BJ (cell line): ENCODE measurements at regions not wholly inside any gene's neighbourhood (a gene's known extent, or its start where the extent isn't known, plus 50 kb on each side); places are given as distances from the start of the nearest gene placed in this dataset.

ENCODE experiments used
- CTCF ChIA-PET: fragments of 350-600 bp; formaldehyde crosslinking; extraction: SDS; loops from one replicate; lab custom pipeline; 2021; ENCODE audit warnings: antibody characterized with exemption, inconsistent platforms; lab: Yijun Ruan, JAX
- POLR2A ChIA-PET: fragments of 300-600 bp; sonication (Branson Sonifier 250); formaldehyde crosslinking; extraction: SDS; loops from one replicate; lab custom pipeline; 2021; ENCODE audit warnings: antibody characterized with exemption; lab: Charles Lee
- DNase-seq: peaks from one replicate; pipeline ENCODE4 v3.0.0-alpha.2; 2011; ENCODE audit warnings: low read depth
- H3K27me3 ChIP-seq: 2 replicates; pipeline ENCODE4 v1.6.0; 2011; ENCODE audit warnings: low read length; ENCODE audit not compliant: control insufficient read depth, insufficient read depth
- H3K36me3 ChIP-seq: 2 replicates; pipeline ENCODE4 v1.5.1; 2011; ENCODE audit warnings: low read length; ENCODE audit not compliant: control insufficient read depth, insufficient read depth
- H3K4me3 ChIP-seq: 2 replicates; pipeline ENCODE4 v1.5.1; 2011; ENCODE audit warnings: low read depth, mild to moderate bottlenecking, control low read depth, low read length
- TF ChIP-seq, protein P1 (sequence below): IDR thresholded peaks from 2 replicates; pipeline ENCODE4 v1.5.1; 2011; ENCODE audit warnings: low read depth, mild to moderate bottlenecking, control low read depth, inconsistent platforms, low read length, moderate library complexity; ENCODE audit not compliant: insufficient read depth

DNA sequence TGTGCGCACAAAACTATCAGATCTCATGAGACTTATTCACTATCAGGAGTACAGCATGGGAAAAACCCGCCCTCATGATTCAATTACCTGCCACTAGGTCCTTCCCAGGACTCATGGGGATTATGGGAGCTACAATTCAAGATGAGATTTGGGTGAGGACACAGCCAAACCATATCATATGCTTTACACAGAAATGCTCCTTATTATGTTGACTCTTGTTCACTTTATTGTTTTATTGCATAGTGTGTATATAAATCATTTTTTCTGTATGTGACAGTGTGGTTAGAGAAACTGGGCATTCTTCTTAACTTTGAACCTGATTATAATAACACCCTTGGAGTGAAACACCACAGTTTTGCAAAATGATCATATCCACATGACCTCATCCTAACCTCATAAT, 212.8 kb upstream of the TNRC6C start:
- H3K4me3 ChIP-seq = no peak overlapping the region
- POLR2A ChIA-PET = no interaction called here
- H3K27me3 ChIP-seq = peaks cover 4% of the 10 kb centered on the region
- TF ChIP-seq, protein P1, sequence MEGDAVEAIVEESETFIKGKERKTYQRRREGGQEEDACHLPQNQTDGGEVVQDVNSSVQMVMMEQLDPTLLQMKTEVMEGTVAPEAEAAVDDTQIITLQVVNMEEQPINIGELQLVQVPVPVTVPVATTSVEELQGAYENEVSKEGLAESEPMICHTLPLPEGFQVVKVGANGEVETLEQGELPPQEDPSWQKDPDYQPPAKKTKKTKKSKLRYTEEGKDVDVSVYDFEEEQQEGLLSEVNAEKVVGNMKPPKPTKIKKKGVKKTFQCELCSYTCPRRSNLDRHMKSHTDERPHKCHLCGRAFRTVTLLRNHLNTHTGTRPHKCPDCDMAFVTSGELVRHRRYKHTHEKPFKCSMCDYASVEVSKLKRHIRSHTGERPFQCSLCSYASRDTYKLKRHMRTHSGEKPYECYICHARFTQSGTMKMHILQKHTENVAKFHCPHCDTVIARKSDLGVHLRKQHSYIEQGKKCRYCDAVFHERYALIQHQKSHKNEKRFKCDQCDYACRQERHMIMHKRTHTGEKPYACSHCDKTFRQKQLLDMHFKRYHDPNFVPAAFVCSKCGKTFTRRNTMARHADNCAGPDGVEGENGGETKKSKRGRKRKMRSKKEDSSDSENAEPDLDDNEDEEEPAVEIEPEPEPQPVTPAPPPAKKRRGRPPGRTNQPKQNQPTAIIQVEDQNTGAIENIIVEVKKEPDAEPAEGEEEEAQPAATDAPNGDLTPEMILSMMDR = no peak
- CTCF ChIA-PET = interaction anchor here (0.9 kb wide), 1 partner anchor 269 kb away, joined by 3 read pairs; no protein-coding TSS in a partner anchor
- no peaks in the 10 kb centered on the region for H3K36me3 ChIP-seq
- DNase-seq = no peak

DNA sequence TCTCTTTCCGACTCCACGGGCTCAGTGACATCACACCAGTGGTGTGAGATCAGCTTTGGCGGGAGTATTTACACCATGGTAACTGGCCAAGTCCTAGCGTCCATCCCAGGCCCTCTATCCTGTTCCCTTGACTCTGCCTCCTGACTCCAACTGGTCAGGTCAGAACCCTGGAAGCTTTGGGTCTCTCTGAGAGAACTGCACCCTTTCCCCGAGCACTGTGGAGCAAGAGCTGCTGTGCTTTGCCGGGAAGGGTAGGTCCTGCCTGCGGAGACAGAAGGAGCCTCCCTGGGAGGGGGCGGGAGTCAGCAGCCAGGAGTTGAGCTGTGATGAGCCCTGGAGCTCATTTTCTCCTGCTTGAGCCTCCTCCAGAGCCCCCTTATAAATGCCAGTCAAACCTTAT, 212.1 kb upstream of the TNRC6C start:
- CTCF ChIA-PET = no interaction called here
- H3K27me3 ChIP-seq = peaks cover 4% of the 10 kb centered on the region
- TF ChIP-seq, protein P1 = no peak
- no peak for DNase-seq
- no peak overlapping the region for H3K4me3 ChIP-seq
- POLR2A ChIA-PET = no interaction called here
- no peaks in the 10 kb centered on the region for H3K36me3 ChIP-seq

DNA sequence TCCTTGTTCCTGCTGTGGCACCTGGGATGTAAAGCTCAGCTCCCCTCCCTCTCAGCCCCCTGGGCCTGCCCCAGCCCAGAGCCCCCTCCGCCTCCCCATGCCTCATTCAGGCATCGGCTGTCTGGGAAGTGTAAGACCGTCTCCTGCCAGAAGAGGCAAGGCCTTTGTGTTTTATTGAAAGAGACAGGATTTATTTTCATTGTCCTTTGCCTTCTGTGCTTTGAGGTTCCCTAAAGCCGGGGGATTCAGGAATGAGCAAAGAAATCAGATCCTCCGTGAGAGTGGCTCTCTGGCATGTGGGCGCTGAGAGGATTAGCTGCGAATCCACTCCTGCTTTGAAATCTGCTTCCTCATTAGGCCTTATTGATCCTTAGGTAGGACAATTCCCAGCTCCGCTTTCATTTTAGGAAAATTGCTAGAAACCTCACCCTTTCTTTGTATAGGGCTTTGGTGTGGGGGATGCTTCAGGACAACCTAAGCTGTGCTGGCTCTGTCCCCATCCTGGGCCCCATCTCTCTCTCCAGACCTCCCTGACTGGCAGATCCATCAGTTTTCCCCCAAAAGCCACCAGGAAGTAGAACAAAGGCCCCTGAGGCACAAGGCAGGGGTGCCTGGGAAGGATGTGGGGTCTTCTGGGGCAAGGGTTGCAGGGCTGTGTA, 211.5 kb upstream of the TNRC6C start:
- POLR2A ChIA-PET = no interaction called here
- DNase-seq = no peak
- TF ChIP-seq, protein P1 = no peak
- CTCF ChIA-PET = no interaction called here
- H3K36me3 ChIP-seq = no peaks in the 10 kb centered on the region
- H3K27me3 ChIP-seq = peaks cover 4% of the 10 kb centered on the region
- no peak overlapping the region for H3K4me3 ChIP-seq

DNA sequence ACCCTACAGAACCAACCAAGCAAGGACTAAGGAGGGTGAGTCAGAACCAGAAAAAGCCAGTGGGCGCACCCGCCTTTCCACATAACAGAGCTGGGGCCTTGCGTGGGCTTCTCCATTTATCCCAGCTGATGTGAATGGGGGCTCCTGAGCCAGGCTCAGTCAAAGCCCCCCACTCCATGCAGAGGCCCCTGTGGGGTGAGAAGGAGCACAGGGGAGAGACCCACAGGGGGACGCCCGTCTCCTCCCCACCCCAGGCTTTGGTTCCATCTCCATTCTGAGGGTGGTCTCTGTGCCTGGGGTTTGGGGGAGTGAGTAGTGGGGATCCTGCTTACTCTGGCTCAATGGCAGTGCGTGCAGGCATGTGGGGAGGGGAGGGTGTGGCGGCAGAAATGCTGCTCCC, 210.1 kb upstream of the TNRC6C start:
- TF ChIP-seq, protein P1 = no peak
- Histone ChIP-seq H3K4me3 (no peak overlapping the region), H3K36me3 (no peaks in the 10 kb centered on the region), H3K27me3 (peaks cover 4% of the 10 kb centered on the region)
- CTCF ChIA-PET = no interaction called here
- DNase-seq = no peak
- POLR2A ChIA-PET = no interaction called here

DNA sequence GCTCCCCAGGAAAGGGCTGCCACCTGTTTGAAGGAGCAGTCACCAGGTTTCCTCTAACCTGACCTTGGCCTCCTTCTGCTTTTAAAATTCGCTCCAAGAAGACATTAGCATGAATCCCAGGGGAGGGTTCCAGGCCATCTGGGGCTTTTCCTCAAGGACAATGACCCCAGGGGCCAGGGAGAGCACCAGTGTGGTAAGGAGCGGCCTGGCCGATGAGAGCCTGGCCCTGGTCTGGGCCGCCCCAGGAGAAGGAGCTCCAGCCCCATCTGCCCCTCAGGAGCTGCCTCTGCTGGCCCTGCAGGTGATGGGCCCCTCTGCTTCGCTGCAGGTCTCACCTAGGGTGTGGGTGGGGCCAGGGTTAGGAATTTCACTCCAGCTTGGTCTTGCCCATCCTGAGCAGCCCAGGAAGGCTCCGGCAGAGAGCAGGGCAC, 209.2 kb upstream of the TNRC6C start:
- no peak overlapping the region for H3K4me3 ChIP-seq
- no peak for DNase-seq
- ChIA-PET CTCF (no interaction called here), POLR2A (no interaction called here)
- peaks cover 2% of the 10 kb centered on the region for H3K27me3 ChIP-seq
- TF ChIP-seq, protein P1 = no peak
- H3K36me3 ChIP-seq = no peaks in the 10 kb centered on the region
